H1 (cell line): ENCODE measurements at regions not wholly inside any gene's neighbourhood (a gene's known extent, or its start where the extent isn't known, plus 50 kb on each side); places are given as distances from the start of the nearest gene placed in this dataset.

ENCODE experiments used
- CBX8 ChIP-seq: fragments of 300-800, 300-1000 bp; sonication (generic); IDR thresholded peaks from 2 replicates; pipeline ENCODE4 v1.7.1; 2016; ENCODE audit warnings: low read depth, low read length, borderline replicate concordance
- EGR1 ChIP-seq: IDR thresholded peaks from 2 replicates; pipeline ENCODE4 v1.6.1; 2011; ENCODE audit warnings: low read depth, low read length, borderline replicate concordance
- POLR2A ChIP-seq, 2 experiments: IDR thresholded peaks; 1 replicate in 1 of 2; 2 replicates in 1 of 2; pipeline ENCODE4 v1.6.1; 2011; ENCODE audit warnings: low read depth in 2 of 2, low read length in 2 of 2, mild to moderate bottlenecking in 2 of 2; ENCODE audit errors: control extremely low read depth in 1 of 2
- TF ChIP-seq, protein P1 (sequence below): fragments of 300-600 bp; sonication (generic); IDR thresholded peaks from 2 replicates; pipeline ENCODE4 v1.7.1; 2012; ENCODE audit warnings: low read length, moderate library complexity, mild to moderate bottlenecking, inconsistent platforms; ENCODE audit not compliant: insufficient replicate concordance

DNA sequence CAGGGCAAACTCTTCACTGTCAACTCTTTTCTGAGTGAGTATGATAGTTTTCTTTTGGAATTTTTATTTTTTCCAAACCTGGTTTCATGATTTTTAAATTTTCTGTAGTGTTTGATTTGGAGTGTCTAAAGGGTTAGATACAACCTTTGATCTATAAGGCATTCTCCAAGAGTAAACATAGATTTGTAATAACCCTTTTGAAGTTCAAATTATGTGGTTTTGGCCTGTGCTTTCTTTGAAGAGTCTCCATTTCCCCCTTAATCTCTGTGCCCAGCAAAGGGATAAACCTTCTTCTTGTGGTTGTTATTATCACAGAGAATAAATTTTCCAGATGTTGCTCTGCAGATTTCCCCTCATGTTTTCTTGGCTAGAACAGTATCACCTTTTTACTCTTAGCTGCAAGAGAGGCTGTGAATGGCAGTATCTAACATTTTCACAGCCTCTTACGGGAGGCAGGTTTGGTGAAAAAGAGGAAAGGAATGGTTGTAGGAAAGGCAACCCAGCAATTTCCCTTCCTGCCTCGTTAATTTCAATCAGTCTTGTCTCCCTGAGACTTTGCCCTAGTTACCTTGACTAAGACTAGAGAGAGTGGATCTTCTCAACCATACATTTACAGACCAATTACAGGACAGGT is 83.3 kb upstream of the AKIRIN2 start (continued):
- TF ChIP-seq, protein P1, sequence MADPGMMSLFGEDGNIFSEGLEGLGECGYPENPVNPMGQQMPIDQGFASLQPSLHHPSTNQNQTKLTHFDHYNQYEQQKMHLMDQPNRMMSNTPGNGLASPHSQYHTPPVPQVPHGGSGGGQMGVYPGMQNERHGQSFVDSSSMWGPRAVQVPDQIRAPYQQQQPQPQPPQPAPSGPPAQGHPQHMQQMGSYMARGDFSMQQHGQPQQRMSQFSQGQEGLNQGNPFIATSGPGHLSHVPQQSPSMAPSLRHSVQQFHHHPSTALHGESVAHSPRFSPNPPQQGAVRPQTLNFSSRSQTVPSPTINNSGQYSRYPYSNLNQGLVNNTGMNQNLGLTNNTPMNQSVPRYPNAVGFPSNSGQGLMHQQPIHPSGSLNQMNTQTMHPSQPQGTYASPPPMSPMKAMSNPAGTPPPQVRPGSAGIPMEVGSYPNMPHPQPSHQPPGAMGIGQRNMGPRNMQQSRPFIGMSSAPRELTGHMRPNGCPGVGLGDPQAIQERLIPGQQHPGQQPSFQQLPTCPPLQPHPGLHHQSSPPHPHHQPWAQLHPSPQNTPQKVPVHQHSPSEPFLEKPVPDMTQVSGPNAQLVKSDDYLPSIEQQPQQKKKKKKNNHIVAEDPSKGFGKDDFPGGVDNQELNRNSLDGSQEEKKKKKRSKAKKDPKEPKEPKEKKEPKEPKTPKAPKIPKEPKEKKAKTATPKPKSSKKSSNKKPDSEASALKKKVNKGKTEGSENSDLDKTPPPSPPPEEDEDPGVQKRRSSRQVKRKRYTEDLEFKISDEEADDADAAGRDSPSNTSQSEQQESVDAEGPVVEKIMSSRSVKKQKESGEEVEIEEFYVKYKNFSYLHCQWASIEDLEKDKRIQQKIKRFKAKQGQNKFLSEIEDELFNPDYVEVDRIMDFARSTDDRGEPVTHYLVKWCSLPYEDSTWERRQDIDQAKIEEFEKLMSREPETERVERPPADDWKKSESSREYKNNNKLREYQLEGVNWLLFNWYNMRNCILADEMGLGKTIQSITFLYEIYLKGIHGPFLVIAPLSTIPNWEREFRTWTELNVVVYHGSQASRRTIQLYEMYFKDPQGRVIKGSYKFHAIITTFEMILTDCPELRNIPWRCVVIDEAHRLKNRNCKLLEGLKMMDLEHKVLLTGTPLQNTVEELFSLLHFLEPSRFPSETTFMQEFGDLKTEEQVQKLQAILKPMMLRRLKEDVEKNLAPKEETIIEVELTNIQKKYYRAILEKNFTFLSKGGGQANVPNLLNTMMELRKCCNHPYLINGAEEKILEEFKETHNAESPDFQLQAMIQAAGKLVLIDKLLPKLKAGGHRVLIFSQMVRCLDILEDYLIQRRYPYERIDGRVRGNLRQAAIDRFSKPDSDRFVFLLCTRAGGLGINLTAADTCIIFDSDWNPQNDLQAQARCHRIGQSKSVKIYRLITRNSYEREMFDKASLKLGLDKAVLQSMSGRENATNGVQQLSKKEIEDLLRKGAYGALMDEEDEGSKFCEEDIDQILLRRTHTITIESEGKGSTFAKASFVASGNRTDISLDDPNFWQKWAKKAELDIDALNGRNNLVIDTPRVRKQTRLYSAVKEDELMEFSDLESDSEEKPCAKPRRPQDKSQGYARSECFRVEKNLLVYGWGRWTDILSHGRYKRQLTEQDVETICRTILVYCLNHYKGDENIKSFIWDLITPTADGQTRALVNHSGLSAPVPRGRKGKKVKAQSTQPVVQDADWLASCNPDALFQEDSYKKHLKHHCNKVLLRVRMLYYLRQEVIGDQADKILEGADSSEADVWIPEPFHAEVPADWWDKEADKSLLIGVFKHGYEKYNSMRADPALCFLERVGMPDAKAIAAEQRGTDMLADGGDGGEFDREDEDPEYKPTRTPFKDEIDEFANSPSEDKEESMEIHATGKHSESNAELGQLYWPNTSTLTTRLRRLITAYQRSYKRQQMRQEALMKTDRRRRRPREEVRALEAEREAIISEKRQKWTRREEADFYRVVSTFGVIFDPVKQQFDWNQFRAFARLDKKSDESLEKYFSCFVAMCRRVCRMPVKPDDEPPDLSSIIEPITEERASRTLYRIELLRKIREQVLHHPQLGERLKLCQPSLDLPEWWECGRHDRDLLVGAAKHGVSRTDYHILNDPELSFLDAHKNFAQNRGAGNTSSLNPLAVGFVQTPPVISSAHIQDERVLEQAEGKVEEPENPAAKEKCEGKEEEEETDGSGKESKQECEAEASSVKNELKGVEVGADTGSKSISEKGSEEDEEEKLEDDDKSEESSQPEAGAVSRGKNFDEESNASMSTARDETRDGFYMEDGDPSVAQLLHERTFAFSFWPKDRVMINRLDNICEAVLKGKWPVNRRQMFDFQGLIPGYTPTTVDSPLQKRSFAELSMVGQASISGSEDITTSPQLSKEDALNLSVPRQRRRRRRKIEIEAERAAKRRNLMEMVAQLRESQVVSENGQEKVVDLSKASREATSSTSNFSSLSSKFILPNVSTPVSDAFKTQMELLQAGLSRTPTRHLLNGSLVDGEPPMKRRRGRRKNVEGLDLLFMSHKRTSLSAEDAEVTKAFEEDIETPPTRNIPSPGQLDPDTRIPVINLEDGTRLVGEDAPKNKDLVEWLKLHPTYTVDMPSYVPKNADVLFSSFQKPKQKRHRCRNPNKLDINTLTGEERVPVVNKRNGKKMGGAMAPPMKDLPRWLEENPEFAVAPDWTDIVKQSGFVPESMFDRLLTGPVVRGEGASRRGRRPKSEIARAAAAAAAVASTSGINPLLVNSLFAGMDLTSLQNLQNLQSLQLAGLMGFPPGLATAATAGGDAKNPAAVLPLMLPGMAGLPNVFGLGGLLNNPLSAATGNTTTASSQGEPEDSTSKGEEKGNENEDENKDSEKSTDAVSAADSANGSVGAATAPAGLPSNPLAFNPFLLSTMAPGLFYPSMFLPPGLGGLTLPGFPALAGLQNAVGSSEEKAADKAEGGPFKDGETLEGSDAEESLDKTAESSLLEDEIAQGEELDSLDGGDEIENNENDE = no peak
- TF ChIP-seq POLR2A (IDR thresholded peaks at IDR 0.05; ENCODE audit: control extremely low read depth in 1 of 2, low read depth in 2 of 2, low read length in 2 of 2) = no peak
- no peak for TF ChIP-seq EGR1
- TF ChIP-seq CBX8 = no peak
